ENCODE measurements at regions not wholly inside any gene's neighbourhood (a gene's known extent, or its start where the extent isn't known, plus 50 kb on each side); places are given as distances from the start of the nearest gene placed in this dataset.

DNA sequence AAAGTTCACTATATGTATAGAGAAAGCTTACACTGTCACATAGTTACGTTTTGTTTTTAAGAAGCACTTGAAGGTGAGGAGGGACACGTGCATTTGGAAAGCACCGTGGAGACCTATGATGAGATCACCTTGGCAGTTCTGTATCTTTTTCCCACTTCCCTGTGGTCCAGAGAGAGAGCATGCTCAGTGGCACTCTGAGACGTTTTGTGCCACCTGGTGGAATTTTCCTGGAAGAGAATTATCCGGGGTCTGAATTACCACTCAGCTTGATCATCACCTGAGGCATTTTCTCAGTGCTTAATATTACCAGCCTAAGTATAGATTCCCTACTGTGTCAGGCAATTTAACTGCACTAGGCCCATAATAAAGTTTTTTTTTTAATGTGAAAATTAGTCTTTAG lies 469.4 kb upstream of the SMIM21 start:
- in situ Hi-C loops (cut with HindIII; ENCODE audit: low pct_ligation_motif_present, low pct_unique_long_range_greater_than_20kb, low sequenced_read_pairs), result no loop called here
- peak; percentile 31 for DNase-seq

DNA sequence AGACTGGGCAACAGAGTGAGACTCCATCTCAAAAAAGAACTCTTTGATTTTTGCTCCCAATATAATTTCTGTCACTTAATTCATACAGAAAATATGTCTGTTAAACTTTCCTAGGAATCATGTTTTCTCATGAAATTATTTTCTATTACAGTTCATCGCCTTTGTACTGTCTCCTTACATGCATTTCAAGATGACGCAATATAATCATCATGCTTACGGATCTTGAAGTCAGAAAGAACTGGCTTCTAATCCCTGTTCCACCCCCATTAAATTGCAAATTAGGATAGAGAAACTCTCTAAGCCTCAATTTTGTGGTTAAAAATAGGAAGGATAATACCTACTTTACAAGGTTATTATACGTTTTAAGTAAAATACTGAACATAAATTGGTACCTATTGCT lies 467.6 kb upstream of the SMIM21 start:
- in situ Hi-C loops (cut with HindIII; ENCODE audit: low pct_ligation_motif_present, low pct_unique_long_range_greater_than_20kb, low sequenced_read_pairs), result no loop called here
- no peak for DNase-seq

DNA sequence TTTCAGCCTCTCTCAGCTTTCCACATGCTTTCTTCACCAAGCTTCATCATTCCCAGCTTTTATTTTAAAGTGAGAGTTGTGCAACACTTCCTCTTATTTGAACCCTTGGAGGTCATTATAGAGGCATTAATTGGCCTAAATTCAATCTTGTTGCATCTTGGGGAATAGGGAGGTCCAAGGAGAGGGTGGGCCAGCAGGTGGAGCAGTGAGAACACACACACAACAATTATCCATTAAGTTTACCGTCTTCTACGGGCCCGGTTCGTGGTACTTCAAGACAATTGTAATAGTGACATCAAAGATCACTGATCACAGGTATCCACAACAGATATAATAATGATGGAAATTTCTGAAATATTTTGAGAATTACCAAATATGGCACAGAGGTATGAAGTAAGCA lies 457.2 kb upstream of the SMIM21 start:
- peak; percentile 7 for DNase-seq
- in situ Hi-C loops (cut with HindIII; ENCODE audit: low pct_ligation_motif_present, low pct_unique_long_range_greater_than_20kb, low sequenced_read_pairs), result no loop called here

DNA sequence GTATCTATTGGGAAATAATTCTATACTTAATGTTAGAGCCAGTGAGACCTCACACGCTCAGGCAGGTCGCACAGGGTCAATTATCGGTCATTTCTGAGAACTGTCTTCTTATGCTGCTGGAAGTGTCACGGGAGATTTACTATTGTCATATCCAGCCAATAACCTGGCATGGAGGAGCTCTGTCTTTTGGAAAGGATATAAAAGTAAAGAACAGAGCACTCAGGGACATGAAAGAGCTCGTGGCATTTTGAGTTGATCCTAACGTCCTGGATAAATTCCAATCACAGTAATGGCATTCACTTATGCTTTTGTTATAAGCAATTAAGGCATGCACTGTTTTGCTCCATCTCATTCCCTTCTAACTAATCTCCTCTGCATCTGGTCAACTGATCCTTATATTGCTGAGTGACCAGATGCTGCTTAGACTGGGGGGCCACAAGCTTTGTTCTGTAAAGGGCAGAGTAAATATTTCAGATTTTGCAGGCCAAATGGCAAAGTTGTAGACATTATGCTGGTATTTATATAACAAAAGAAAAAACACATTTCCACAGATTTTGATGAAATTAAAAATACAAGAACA lies 453.5 kb upstream of the SMIM21 start:
- in situ Hi-C loops (cut with HindIII; ENCODE audit: low pct_ligation_motif_present, low pct_unique_long_range_greater_than_20kb, low sequenced_read_pairs), result no loop called here
- no peak for DNase-seq

DNA sequence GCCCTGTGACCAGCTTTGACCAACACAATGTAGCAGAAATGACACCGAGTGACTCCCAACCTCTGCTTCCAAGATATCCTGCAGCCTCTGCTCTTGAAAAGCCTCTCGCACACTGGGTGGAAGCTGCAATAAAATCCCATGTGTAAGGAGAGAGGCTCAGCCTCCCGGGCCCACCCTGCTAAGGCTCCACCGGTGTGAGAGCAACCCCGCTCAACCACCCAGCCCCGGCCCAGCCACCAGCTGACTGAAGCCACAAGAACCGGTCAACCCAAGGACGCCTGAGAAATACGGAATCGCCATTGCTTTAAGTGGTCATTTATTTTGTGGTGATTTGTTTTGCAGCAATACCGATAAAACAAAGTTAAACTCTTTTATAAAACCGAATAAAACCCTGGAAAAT lies 452.8 kb upstream of the SMIM21 start:
- in situ Hi-C loops (cut with HindIII; ENCODE audit: low pct_ligation_motif_present, low pct_unique_long_range_greater_than_20kb, low sequenced_read_pairs), result no loop called here
- no peak for DNase-seq

- in situ Hi-C loops (cut with HindIII; ENCODE audit: low pct_ligation_motif_present, low pct_unique_long_range_greater_than_20kb, low sequenced_read_pairs), result no loop called here
Observed at GRCh38 chr18:75879196-75879595, 451.7 kb upstream of the SMIM21 start.

GRCh38 chr18:75875559-75875958 lies 448.1 kb upstream of the SMIM21 start:
- DNase-seq, result no peak
- in situ Hi-C loops (cut with HindIII; ENCODE audit: low pct_ligation_motif_present, low pct_unique_long_range_greater_than_20kb, low sequenced_read_pairs), result no loop called here

More at GRCh38 chr18:75879196-75879595, 451.7 kb upstream of the SMIM21 start:
- DNase-seq, result no peak

DNA sequence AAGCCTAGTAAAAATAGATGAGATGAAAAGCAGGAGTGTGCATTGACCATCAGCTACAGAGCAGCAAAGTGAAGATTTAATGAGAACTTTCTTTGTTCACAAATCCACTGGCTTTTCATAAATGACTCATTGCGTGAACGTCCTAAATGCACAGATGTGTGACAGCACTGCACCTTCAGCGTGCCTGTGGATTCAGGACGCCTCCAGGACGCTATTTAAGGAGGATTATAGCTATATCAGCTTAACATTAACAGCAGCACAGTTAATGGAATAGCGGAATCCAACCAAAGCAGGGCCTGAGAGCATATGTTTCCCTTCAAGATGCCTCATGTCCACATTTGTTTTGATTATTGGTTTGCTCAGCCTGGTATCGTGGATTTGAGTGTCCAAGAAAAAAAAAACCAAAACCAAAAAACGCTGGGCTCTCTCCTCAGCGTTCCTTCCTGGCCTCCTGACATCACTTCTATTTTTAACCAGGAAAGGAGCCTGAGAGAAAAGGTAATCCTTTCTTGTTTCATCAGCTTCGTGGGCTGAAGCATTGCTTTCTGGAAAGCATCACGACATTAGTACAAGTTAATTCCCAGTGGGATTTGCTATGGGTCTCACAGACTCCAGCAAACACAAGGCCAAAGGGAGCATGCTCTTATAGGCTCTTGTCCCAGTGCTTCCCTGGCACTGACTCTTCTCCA lies 447.0 kb upstream of the SMIM21 start:
- no peak for DNase-seq
- in situ Hi-C loops (cut with HindIII; ENCODE audit: low pct_ligation_motif_present, low pct_unique_long_range_greater_than_20kb, low sequenced_read_pairs), result no loop called here

DNA sequence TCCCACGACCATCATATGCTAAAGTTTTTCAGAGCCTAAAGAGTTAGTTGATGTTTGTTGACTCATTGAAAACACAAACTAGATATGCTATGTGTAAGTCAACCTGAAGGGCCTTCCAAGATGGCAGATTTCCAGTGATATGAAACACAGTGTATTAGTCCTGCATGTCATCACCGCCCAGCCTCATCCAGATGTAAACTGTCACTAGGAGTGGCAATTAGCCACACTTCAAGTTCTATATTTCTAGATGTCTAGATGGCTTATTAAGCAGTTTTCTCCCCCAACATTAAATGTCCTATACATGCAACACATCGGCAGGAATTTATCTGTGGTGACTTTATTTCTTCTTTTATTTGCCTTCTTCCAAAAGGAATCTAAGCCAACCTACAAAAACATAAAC lies 444.1 kb upstream of the SMIM21 start:
- in situ Hi-C loops (cut with HindIII; ENCODE audit: low pct_ligation_motif_present, low pct_unique_long_range_greater_than_20kb, low sequenced_read_pairs), result no loop called here
- no peak for DNase-seq

DNA sequence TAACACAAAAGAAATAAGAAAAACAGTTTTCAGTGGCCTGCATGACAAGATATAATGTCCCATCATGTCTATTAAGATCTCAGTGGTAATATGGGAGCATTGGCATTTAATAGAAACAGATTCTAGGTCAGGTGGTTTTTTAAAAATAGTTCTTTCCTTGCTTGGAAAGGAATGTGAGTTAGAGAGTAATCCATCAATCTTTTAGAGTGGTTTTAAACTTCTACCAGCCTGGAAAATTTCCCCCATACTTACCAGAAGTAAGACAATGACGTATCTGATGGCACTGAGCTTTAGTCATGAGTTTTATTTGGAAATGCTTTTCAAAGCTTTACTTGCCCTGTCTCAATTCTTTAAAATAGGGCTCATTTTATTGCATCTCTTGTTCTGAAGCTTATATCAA lies 441.7 kb upstream of the SMIM21 start:
- no peak for DNase-seq
- in situ Hi-C loops (cut with HindIII; ENCODE audit: low pct_ligation_motif_present, low pct_unique_long_range_greater_than_20kb, low sequenced_read_pairs), result no loop called here

- DNase-seq, result no peak
- in situ Hi-C loops (cut with HindIII; ENCODE audit: low pct_ligation_motif_present, low pct_unique_long_range_greater_than_20kb, low sequenced_read_pairs), result no loop called here
Observed at GRCh38 chr18:75868031-75868430, 440.5 kb upstream of the SMIM21 start.

DNA sequence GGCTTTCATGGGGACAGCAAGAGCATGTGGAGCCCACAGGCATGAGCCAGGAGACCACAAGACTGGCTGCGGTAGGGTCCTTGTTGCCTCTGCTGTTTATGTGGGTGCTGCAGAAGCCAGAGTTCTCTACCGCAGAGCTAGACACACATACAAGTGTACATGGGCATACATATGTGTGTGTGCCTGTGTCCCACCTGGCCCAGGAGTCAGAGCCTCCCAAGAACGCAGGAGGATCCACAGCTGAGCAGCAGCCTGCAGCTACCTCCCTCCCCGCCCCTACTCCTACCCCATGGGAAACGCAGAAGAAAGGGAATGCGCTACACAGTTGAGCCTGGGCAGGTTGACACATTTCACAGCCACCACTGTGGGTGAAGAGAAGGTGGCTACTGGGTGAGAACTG lies 438.1 kb upstream of the SMIM21 start:
- DNase-seq, result no peak
- in situ Hi-C loops (cut with HindIII; ENCODE audit: low pct_ligation_motif_present, low pct_unique_long_range_greater_than_20kb, low sequenced_read_pairs), result no loop called here

- in situ Hi-C loops (cut with HindIII; ENCODE audit: low pct_ligation_motif_present, low pct_unique_long_range_greater_than_20kb, low sequenced_read_pairs), result no loop called here
- no peak for DNase-seq
Observed at GRCh38 chr18:75864816-75865215, 437.3 kb upstream of the SMIM21 start.

- no peak for DNase-seq
- in situ Hi-C loops (cut with HindIII; ENCODE audit: low pct_ligation_motif_present, low pct_unique_long_range_greater_than_20kb, low sequenced_read_pairs), result no loop called here
Observed at GRCh38 chr18:75863696-75864095, 436.2 kb upstream of the SMIM21 start.

- in situ Hi-C loops (cut with HindIII; ENCODE audit: low pct_ligation_motif_present, low pct_unique_long_range_greater_than_20kb, low sequenced_read_pairs), result no loop called here
- no peak for DNase-seq
Observed at GRCh38 chr18:75862458-75862857, 435.0 kb upstream of the SMIM21 start.

DNA sequence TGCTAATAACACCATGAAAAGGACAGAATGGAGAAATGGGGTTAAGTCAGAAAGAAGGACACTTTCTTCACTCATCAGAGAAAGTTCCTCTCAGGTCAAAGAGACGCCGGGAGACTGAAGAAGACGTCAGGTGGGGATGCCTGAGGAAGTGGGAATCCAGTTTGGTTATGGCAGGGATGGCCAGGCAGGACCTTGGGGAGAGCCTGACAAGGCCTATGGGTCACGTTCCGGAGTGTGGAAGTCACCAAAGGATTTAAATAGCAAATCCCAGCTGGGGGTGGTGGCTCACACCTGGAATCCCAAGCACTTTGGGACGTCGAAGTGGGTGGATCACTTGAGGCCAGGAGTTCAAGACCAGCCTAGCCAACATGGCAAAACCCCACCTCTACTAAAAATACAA lies 432.7 kb upstream of the SMIM21 start:
- in situ Hi-C loops (cut with HindIII; ENCODE audit: low pct_ligation_motif_present, low pct_unique_long_range_greater_than_20kb, low sequenced_read_pairs), result no loop called here
- no peak for DNase-seq

DNA sequence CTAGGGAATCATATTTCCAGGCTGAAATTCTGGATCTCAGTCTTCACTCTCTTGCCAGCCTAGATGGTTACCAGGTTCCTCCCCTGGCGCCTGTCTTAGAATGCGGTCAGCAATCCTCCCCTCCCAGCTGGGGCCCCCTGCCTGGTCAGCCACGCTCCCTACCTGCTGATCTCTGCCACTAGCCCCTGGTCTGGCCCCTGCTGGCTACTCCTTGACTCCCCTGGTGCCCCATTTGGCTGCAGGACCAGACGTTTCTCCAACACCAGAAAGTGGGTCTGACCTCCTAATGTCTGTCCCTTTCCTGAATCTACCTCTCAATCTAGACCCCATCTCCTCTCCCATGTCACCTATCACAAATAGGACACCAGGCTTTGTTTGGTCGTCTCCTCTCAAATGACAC lies 432.0 kb upstream of the SMIM21 start:
- in situ Hi-C loops (cut with HindIII; ENCODE audit: low pct_ligation_motif_present, low pct_unique_long_range_greater_than_20kb, low sequenced_read_pairs), result no loop called here

GRCh38 chr18:75858754-75859153 lies 431.3 kb upstream of the SMIM21 start:
- in situ Hi-C loops (cut with HindIII; ENCODE audit: low pct_ligation_motif_present, low pct_unique_long_range_greater_than_20kb, low sequenced_read_pairs), result no loop called here

More for the DNA sequence above, 432.0 kb upstream of the SMIM21 start:
- DNase-seq, result no peak

GRCh38 chr18:75857558-75857957 lies 430.1 kb upstream of the SMIM21 start:
- in situ Hi-C loops (cut with HindIII; ENCODE audit: low pct_ligation_motif_present, low pct_unique_long_range_greater_than_20kb, low sequenced_read_pairs), result no loop called here
- DNase-seq, result no peak

More at GRCh38 chr18:75858754-75859153, 431.3 kb upstream of the SMIM21 start:
- DNase-seq, result no peak

DNA sequence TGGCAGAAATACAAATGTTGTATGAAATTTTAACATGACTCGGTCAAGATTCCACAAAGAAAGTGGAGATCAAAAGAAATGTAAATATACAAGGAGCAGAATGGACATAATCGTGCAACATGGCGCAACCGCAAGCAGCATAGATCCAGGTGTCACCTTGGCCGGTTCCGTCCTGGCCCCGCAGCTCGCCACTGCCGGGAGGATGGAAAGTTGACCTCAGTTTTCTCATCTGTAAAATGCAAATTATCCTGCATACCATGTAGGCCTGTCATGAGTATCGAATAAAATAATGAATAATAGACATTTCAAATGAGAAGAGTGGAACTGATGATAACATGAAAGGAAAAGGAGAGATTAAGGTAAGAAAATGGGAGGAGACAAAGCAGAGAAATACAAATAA lies 427.3 kb upstream of the SMIM21 start:
- in situ Hi-C loops (cut with HindIII; ENCODE audit: low pct_ligation_motif_present, low pct_unique_long_range_greater_than_20kb, low sequenced_read_pairs), result no loop called here
- no peak for DNase-seq

Data from ACHN (cell line).